MCF 10A (cell line): ENCODE measurements at regions not wholly inside any gene's neighbourhood (a gene's known extent, or its start where the extent isn't known, plus 50 kb on each side); places are given as distances from the start of the nearest gene placed in this dataset.

Experiments used
- BruUV-seq: library from RNA; stranded (reverse); fragments of 400-500 nt; replicated peaks from 2 replicates; lab custom pipeline; 2021; lab: Mats Ljungman, UMichigan
- CTCF ChIA-PET: fragments of 300-600 bp; sonication (Branson Sonifier 250); formaldehyde crosslinking; extraction: SDS; loops from one replicate; lab custom pipeline; 2021; ENCODE audit warnings: antibody characterized with exemption, inconsistent platforms; lab: Yijun Ruan, JAX
- POLR2A ChIA-PET: fragments of 300-600, 350-650 bp; sonication (Branson Sonifier 250); formaldehyde crosslinking; extraction: SDS; loops from one replicate; lab custom pipeline; 2020; ENCODE audit warnings: antibody characterized with exemption, inconsistent platforms; lab: Yijun Ruan, JAX
- DNase-seq: peaks from one replicate; pipeline ENCODE4 v3.0.0-alpha.2; 2018; ENCODE audit not compliant: unreplicated experiment
- H3K27ac Mint-ChIP-seq: one replicate; pipeline ENCODE4 v1.8.0; 2022; ENCODE audit warnings: mild to moderate bottlenecking, low read depth, mixed read lengths; ENCODE audit not compliant: unreplicated experiment
- H3K27me3 Mint-ChIP-seq: one replicate; pipeline ENCODE4 v1.8.0; 2022; ENCODE audit warnings: mixed read lengths; ENCODE audit not compliant: insufficient read depth, unreplicated experiment
- H3K36me3 Mint-ChIP-seq: one replicate; pipeline ENCODE4 v1.8.0; 2022; ENCODE audit warnings: mild to moderate bottlenecking, moderate library complexity, mixed read lengths; ENCODE audit not compliant: insufficient read depth, unreplicated experiment
- H3K4me1 Mint-ChIP-seq: one replicate; pipeline ENCODE4 v1.8.0; 2022; ENCODE audit warnings: mixed read lengths; ENCODE audit not compliant: insufficient read depth, unreplicated experiment
- H3K4me3 Mint-ChIP-seq: one replicate; pipeline ENCODE4 v1.8.0; 2022; ENCODE audit warnings: mild to moderate bottlenecking, moderate library complexity, mixed read lengths; ENCODE audit not compliant: unreplicated experiment
- H3K9me3 Mint-ChIP-seq: one replicate; pipeline ENCODE4 v1.8.0; 2022; ENCODE audit warnings: mixed read lengths; ENCODE audit not compliant: unreplicated experiment
- intact Hi-C: fragments of 100-400 bp; cut with micrococcal nuclease; formaldehyde crosslinking; loops from 2 replicates; pipeline ENCODE4 v1.14.1; 2022
- TF ChIP-seq, protein P1 (sequence below): fragments of 200-600 bp; IDR thresholded peaks from one replicate; pipeline ENCODE4 v1.8.0; 2022; ENCODE audit warnings: antibody characterized with exemption, mild to moderate bottlenecking; ENCODE audit not compliant: unreplicated experiment

- ChIA-PET CTCF (no interaction called here), POLR2A (no interaction called here)
- TF ChIP-seq, protein P1, sequence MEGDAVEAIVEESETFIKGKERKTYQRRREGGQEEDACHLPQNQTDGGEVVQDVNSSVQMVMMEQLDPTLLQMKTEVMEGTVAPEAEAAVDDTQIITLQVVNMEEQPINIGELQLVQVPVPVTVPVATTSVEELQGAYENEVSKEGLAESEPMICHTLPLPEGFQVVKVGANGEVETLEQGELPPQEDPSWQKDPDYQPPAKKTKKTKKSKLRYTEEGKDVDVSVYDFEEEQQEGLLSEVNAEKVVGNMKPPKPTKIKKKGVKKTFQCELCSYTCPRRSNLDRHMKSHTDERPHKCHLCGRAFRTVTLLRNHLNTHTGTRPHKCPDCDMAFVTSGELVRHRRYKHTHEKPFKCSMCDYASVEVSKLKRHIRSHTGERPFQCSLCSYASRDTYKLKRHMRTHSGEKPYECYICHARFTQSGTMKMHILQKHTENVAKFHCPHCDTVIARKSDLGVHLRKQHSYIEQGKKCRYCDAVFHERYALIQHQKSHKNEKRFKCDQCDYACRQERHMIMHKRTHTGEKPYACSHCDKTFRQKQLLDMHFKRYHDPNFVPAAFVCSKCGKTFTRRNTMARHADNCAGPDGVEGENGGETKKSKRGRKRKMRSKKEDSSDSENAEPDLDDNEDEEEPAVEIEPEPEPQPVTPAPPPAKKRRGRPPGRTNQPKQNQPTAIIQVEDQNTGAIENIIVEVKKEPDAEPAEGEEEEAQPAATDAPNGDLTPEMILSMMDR = no peak
- Mint-ChIP-seq H3K36me3 (no peaks in the 10 kb centered on the region), H3K4me1 (no peaks in the 10 kb centered on the region), H3K9me3 (peaks cover 10% of the 10 kb centered on the region), H3K27me3 (no peaks in the 10 kb centered on the region), H3K4me3 (no peak overlapping the region), H3K27ac (no peak overlapping the region)
- intact Hi-C loops = no loop called here
- DNase-seq = no peak
- BruUV-seq = no TSS peak
Observed at GRCh38 chrX:4243759-4244158, 530.3 kb upstream of the PRKX start.

DNA sequence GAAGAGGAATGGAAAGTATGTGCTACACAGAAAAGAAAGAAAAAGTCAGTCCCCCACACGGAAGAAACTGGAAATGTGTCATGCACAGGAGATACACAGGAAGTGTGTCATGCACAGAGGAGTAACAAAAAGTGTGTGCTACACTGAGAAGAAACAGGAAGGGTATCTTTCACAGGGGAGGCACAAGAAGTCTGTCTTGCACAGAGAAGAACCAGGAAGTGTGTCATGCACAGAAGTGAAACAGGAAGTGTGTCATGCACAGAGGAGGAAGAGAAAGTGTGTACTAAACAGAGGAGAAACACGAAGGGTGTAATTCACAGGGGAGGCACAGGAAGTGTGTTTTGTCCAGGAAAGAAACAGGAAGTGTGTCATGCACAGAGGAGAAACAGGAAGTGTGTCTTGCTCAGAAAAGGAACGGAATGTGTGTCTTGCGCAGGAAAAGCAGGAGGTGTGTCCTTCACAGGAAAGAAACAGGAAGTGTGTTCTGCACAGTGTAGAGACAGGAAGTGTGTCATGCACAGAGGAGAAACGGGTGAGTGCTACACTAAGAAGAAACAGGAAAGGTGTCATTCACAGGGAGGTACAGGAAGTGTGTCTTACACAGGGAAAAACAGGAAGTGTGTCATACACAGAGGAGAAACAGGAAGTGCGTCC is 527.2 kb upstream of the PRKX start:
- no peaks in the 10 kb centered on the region for H3K4me1 Mint-ChIP-seq
- H3K27ac Mint-ChIP-seq = no peak overlapping the region
- CTCF ChIA-PET = no interaction called here
- TF ChIP-seq, protein P1 = no peak
- no TSS peak for BruUV-seq
- H3K9me3 Mint-ChIP-seq = no peaks in the 10 kb centered on the region
- H3K4me3 Mint-ChIP-seq = no peak overlapping the region
- no peaks in the 10 kb centered on the region for H3K27me3 Mint-ChIP-seq
- DNase-seq = no peak
- POLR2A ChIA-PET = no interaction called here
- H3K36me3 Mint-ChIP-seq = no peaks in the 10 kb centered on the region
- intact Hi-C loops = no loop called here

DNA sequence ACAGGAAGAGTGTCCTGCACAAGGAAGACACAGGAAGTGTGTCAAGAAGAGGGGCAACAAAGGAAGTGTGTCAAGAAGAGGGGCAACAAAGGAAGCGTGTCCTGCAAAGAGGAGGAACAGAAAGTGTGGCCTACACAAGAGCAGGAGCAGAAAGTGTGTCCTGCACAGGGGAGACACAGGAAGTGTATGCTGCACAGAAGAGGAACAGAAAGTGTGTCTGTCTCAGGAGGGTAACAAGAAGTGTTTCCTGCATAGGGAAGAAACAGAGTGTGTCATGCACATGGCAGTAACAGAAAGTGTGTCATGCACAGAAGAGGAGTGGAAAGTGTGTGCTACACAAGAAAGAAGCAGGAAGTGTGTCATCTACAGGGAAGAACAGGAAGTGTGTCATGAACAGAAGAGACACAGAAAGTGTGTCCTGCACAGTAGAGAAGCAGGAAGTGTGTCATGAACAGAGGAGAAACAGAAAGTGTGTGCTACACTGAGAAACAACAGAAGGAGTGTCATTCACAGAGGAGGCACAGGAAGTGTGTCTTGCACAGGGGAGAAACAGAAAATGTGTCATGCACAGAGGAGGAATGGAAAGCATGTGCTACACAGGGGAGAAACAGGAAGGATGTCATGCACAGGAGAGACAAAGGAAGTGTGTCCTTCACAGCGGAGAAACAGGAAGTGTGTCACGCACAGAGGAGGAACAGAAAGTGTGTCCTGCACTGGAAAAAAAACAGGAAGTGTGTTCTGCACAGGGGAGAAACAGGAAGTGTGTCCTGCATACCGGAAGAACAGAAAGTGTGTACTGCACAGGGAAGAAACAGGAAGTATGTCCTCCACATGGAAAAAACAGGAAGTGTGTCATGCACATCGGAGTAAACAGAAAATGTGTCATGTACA is 526.4 kb upstream of the PRKX start:
- intact Hi-C loops = no loop called here

GRCh38 chrX:4238916-4239315 is 525.5 kb upstream of the PRKX start:
- Mint-ChIP-seq H3K9me3 (no peaks in the 10 kb centered on the region), H3K4me1 (no peaks in the 10 kb centered on the region), H3K4me3 (no peak overlapping the region), H3K36me3 (no peaks in the 10 kb centered on the region), H3K27ac (no peak overlapping the region), H3K27me3 (no peaks in the 10 kb centered on the region)
- ChIA-PET POLR2A (no interaction called here), CTCF (no interaction called here)
- BruUV-seq = no TSS peak
- TF ChIP-seq, protein P1 = no peak
- intact Hi-C loops = no loop called here
- no peak for DNase-seq

More for the DNA sequence above, 526.4 kb upstream of the PRKX start:
- BruUV-seq = no TSS peak
- no peaks in the 10 kb centered on the region for H3K27me3 Mint-ChIP-seq
- ChIA-PET CTCF (no interaction called here), POLR2A (no interaction called here)
- H3K4me1 Mint-ChIP-seq = no peaks in the 10 kb centered on the region
- no peak overlapping the region for H3K4me3 Mint-ChIP-seq
- no peak overlapping the region for H3K27ac Mint-ChIP-seq
- no peaks in the 10 kb centered on the region for H3K9me3 Mint-ChIP-seq
- TF ChIP-seq, protein P1 = no peak
- DNase-seq = no peak
- no peaks in the 10 kb centered on the region for H3K36me3 Mint-ChIP-seq
